ENCODE measurements at regions not wholly inside any gene's neighbourhood (a gene's known extent, or its start where the extent isn't known, plus 50 kb on each side); places are given as distances from the start of the nearest gene placed in this dataset.

- Histone ChIP-seq H3K4me3 (replicated peaks in 1 of 3; ENCODE audit: insufficient read depth in 1 of 3, low read depth in 1 of 3, low read length in 3 of 3) (no peak overlapping the region), H3K27ac (ENCODE audit: insufficient read depth, low read depth, low read length) (no peak overlapping the region), H3K9me3 (replicated peaks; ENCODE audit: control insufficient read depth, insufficient read depth, low read length) (no peaks in the 10 kb centered on the region), H3K9me1 (replicated peaks; ENCODE audit: control insufficient read depth, extremely low read depth, insufficient read depth, low read length) (no peaks in the 10 kb centered on the region), H3K36me3 (ENCODE audit: control insufficient read depth in 2 of 2, extremely low read depth in 1 of 2, insufficient read depth in 2 of 2, low read length in 2 of 2) (no peaks in the 10 kb centered on the region), H3K4me2 (ENCODE audit: insufficient read depth, low read length) (no peak overlapping the region), H3K79me2 (ENCODE audit: control insufficient read depth, insufficient read depth, low read length) (no peaks in the 10 kb centered on the region), H3K9ac (replicated peaks; ENCODE audit: extremely low read depth, insufficient read depth, low read length) (no peak overlapping the region), H3K27me3 (ENCODE audit: control insufficient read depth in 2 of 2, insufficient read depth in 2 of 2, low read length in 2 of 2) (no peaks in the 10 kb centered on the region), H2AFZ (ENCODE audit: low read depth, low read length) (no peak overlapping the region), H3K4me1 (ENCODE audit: control insufficient read depth, extremely low read depth, insufficient read depth, low read length) (no peaks in the 10 kb centered on the region), H4K20me1 (replicated peaks; ENCODE audit: control insufficient read depth, extremely low read depth, insufficient read depth, low read length) (no peaks in the 10 kb centered on the region)
- CTCF ChIA-PET, result no interaction called here
- FAIRE-seq (no peak), DNase-seq (ENCODE audit: low read depth, low spot score) (no peak)
- dilution Hi-C loops (cut with MboI; ENCODE audit: extremely low pct_ligation_motif_present, low sequenced_read_pairs) (no loop called here), intact Hi-C loops (cut with micrococcal nuclease) (no loop called here)
- TF ChIP-seq POLR2A (IDR thresholded peaks at IDR 0.05; ENCODE audit: low read depth, low read length), result no peak
- TF ChIP-seq, protein P1, sequence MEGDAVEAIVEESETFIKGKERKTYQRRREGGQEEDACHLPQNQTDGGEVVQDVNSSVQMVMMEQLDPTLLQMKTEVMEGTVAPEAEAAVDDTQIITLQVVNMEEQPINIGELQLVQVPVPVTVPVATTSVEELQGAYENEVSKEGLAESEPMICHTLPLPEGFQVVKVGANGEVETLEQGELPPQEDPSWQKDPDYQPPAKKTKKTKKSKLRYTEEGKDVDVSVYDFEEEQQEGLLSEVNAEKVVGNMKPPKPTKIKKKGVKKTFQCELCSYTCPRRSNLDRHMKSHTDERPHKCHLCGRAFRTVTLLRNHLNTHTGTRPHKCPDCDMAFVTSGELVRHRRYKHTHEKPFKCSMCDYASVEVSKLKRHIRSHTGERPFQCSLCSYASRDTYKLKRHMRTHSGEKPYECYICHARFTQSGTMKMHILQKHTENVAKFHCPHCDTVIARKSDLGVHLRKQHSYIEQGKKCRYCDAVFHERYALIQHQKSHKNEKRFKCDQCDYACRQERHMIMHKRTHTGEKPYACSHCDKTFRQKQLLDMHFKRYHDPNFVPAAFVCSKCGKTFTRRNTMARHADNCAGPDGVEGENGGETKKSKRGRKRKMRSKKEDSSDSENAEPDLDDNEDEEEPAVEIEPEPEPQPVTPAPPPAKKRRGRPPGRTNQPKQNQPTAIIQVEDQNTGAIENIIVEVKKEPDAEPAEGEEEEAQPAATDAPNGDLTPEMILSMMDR (IDR thresholded peaks at IDR 0.05; ENCODE audit: extremely low read depth in 1 of 2, insufficient read depth in 1 of 2, low read depth in 1 of 2, low read length in 2 of 2), result no peak
- BruUV-seq (replicated peaks), result no TSS peak
- POLR2A ChIA-PET, result no interaction called here
These were observed 117.1 kb upstream of the COX10 start for GRCh38 chr17:13952009-13952750.

DNA sequence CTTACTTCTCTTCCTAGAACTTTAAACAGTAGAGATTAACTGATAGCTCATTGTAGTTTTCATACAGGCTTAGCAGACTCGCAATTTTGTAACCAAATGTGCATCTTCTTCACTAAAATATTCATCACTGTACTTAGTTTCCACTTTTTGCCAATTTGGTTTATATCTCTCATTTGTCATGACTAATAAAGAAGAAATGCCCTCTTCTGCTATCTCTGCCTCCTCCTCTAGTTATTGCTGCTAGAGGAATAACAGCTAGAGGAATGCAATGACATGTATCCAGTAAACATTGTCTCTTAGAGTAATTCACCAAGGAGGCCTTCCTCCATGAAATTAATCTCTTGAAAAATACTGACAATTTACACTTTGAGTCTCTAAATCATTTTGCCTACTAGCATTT lies 115.5 kb upstream of the COX10 start:
- ChIA-PET POLR2A (no interaction called here), CTCF (no interaction called here)
- intact Hi-C loops (cut with micrococcal nuclease), result no loop called here
- H3K36me3 ChIP-seq (ENCODE audit: control insufficient read depth in 2 of 2, extremely low read depth in 1 of 2, insufficient read depth in 2 of 2, low read length in 2 of 2), result no peaks in the 10 kb centered on the region
- H3K4me1 ChIP-seq (ENCODE audit: control insufficient read depth, extremely low read depth, insufficient read depth, low read length), result no peaks in the 10 kb centered on the region
- no peak overlapping the region for H3K4me2 ChIP-seq (ENCODE audit: insufficient read depth, low read length)
- DNase-seq (ENCODE audit: low read depth, low spot score), result no peak
- no peak overlapping the region for H3K27ac ChIP-seq (ENCODE audit: insufficient read depth, low read depth, low read length)
- no TSS peak for BruUV-seq (replicated peaks)
- H3K9me3 ChIP-seq (replicated peaks; ENCODE audit: control insufficient read depth, insufficient read depth, low read length), result no peaks in the 10 kb centered on the region
- H3K9me1 ChIP-seq (replicated peaks; ENCODE audit: control insufficient read depth, extremely low read depth, insufficient read depth, low read length), result no peaks in the 10 kb centered on the region
- dilution Hi-C loops (cut with MboI; ENCODE audit: extremely low pct_ligation_motif_present, low sequenced_read_pairs), result no loop called here
- no peaks in the 10 kb centered on the region for H3K27me3 ChIP-seq (ENCODE audit: control insufficient read depth in 2 of 2, insufficient read depth in 2 of 2, low read length in 2 of 2)
- no peak for TF ChIP-seq POLR2AphosphoS5 (IDR thresholded peaks at IDR 0.05; ENCODE audit: insufficient read depth, low read depth, low read length)
- TF ChIP-seq JUN (IDR thresholded peaks at IDR 0.05; ENCODE audit: borderline replicate concordance, insufficient read depth, insufficient read length, low read depth), result no peak
- TF ChIP-seq GATA2 (IDR thresholded peaks at IDR 0.05; ENCODE audit: insufficient read depth, insufficient read length, low read depth, low read length), result no peak
- TF ChIP-seq, protein P2, sequence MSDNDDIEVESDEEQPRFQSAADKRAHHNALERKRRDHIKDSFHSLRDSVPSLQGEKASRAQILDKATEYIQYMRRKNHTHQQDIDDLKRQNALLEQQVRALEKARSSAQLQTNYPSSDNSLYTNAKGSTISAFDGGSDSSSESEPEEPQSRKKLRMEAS (IDR thresholded peaks at IDR 0.05; ENCODE audit: insufficient read depth, insufficient read length), result no peak
- TF ChIP-seq, protein P1 (IDR thresholded peaks at IDR 0.05; ENCODE audit: extremely low read depth in 1 of 2, insufficient read depth in 1 of 2, low read depth in 1 of 2, low read length in 2 of 2), result no peak
- TF ChIP-seq MYC (IDR thresholded peaks at IDR 0.05; ENCODE audit: low read depth, low read length), result no peak
- no peak for FAIRE-seq
- H2AFZ ChIP-seq (ENCODE audit: low read depth, low read length), result no peak overlapping the region
- H4K20me1 ChIP-seq (replicated peaks; ENCODE audit: control insufficient read depth, extremely low read depth, insufficient read depth, low read length), result no peaks in the 10 kb centered on the region
- no peak overlapping the region for H3K9ac ChIP-seq (replicated peaks; ENCODE audit: extremely low read depth, insufficient read depth, low read length)
- no peaks in the 10 kb centered on the region for H3K79me2 ChIP-seq (ENCODE audit: control insufficient read depth, insufficient read depth, low read length)
- no peak overlapping the region for H3K4me3 ChIP-seq (replicated peaks in 1 of 3; ENCODE audit: insufficient read depth in 1 of 3, low read depth in 1 of 3, low read length in 3 of 3)

Measured in endothelial cell of umbilical vein (primary cell).